SK-N-SH (cell line): ENCODE measurements at regions not wholly inside any gene's neighbourhood (a gene's known extent, or its start where the extent isn't known, plus 50 kb on each side); places are given as distances from the start of the nearest gene placed in this dataset.

ENCODE experiments used
- CTCF ChIP-seq: fragments of 200-600 bp; sonication (generic); IDR thresholded peaks from 2 replicates; pipeline ENCODE4 v1.6.1; 2017; ENCODE audit warnings: antibody characterized with exemption, mild to moderate bottlenecking, moderate library complexity
- EP300 ChIP-seq, 2 experiments: IDR thresholded peaks; 2 replicates each; pipeline versions ENCODE4 v1.4.0 to v1.6.1; 2012; ENCODE audit warnings: borderline replicate concordance in 1 of 2, low read depth in 1 of 2, low read length in 1 of 2
- EZH2phosphoT487 ChIP-seq: fragments of 200-600 bp; sonication (generic); IDR thresholded peaks from 2 replicates; pipeline ENCODE4 v1.6.1; 2017; ENCODE audit warnings: low read depth, mixed run types, mild to moderate bottlenecking, antibody characterized with exemption, moderate library complexity, borderline replicate concordance
- MXI1 ChIP-seq: IDR thresholded peaks from 2 replicates; pipeline ENCODE4 v1.6.1; 2012; ENCODE audit warnings: mild to moderate bottlenecking, low read depth, low read length, improper control_type of control experiment
- RXRA ChIP-seq: IDR thresholded peaks from 2 replicates; pipeline ENCODE4 v1.4.0; 2012; ENCODE audit warnings: low read depth, mild to moderate bottlenecking, borderline replicate concordance
- TAF1 ChIP-seq: IDR thresholded peaks from 2 replicates; pipeline ENCODE4 v1.6.1; 2012; ENCODE audit warnings: low read depth, mild to moderate bottlenecking, low read length, moderate library complexity, borderline replicate concordance
- ZBTB33 ChIP-seq: IDR thresholded peaks from 2 replicates; pipeline ENCODE4 v1.4.0; 2012; ENCODE audit warnings: low read depth, borderline replicate concordance

- no peak for TF ChIP-seq RXRA
- TF ChIP-seq EP300 (IDR thresholded peaks at IDR 0.05; ENCODE audit: borderline replicate concordance in 1 of 2, low read depth in 1 of 2, low read length in 1 of 2): no peak
- no peak for TF ChIP-seq EZH2phosphoT487
- no peak for TF ChIP-seq MXI1
- TF ChIP-seq ZBTB33: no peak
- no peak for TF ChIP-seq TAF1
- no peak for TF ChIP-seq CTCF
Measured at GRCh38 chr10:131789516-131789915, 111.3 kb upstream of the PPP2R2D start.
